Subcutaneous abdominal adipose tissue (tissue), 5 donors: ENCODE measurements at regions not wholly inside any gene's neighbourhood (a gene's known extent, or its start where the extent isn't known, plus 50 kb on each side); places are given as distances from the start of the nearest gene placed in this dataset.

Experiments
- H3K27ac ChIP-seq: one replicate; pipeline ENCODE4 v1.7.0; 2013; ENCODE audit warnings: low read depth, mild to moderate bottlenecking, inconsistent platforms, low read length, moderate library complexity
- H3K27me3 ChIP-seq, 5 donors: one replicate each; pipeline ENCODE4 v1.7.0; 2013; ENCODE audit warnings: low read length in 5 of 5, inconsistent platforms in 1 of 5; ENCODE audit not compliant: control insufficient read depth in 5 of 5, insufficient read depth in 4 of 5
- H3K36me3 ChIP-seq, 5 donors: one replicate each; pipeline ENCODE4 v1.7.0; 2013; ENCODE audit warnings: low read length in 5 of 5; ENCODE audit not compliant: control insufficient read depth in 5 of 5, insufficient read depth in 5 of 5
- H3K4me1 ChIP-seq, 5 donors: one replicate each; pipeline ENCODE4 v1.7.0; 2013; ENCODE audit warnings: low read length in 5 of 5, mild to moderate bottlenecking in 3 of 5, moderate library complexity in 1 of 5; ENCODE audit not compliant: control insufficient read depth in 5 of 5, insufficient read depth in 5 of 5
- H3K4me3 ChIP-seq, 5 donors: one replicate each; pipeline ENCODE4 v1.7.0; 2013; ENCODE audit warnings: low read length in 5 of 5, low read depth in 1 of 5
- H3K9ac ChIP-seq, 5 donors: one replicate each; pipeline ENCODE4 v1.7.0; 2013; ENCODE audit warnings: low read length in 5 of 5, mild to moderate bottlenecking in 4 of 5, moderate library complexity in 3 of 5
- H3K9me3 ChIP-seq, 5 donors: one replicate each; pipeline ENCODE4 v1.7.0; 2013; ENCODE audit warnings: low read length in 5 of 5; ENCODE audit not compliant: control insufficient read depth in 5 of 5
- donor health status: healthy.
- donor health status: healthy.
- donor health status: healthy.
- donor health status: healthy.
- donor health status: healthy.

- peaks cover 7 to 25% (median 22%) of the 10 kb centered on the region in 5 donors for H3K4me1 ChIP-seq
- H3K9me3 ChIP-seq = peaks cover 3 to 15% (median 12%) of the 10 kb centered on the region in 5 donors
- H3K27me3 ChIP-seq = no peaks in the 10 kb centered on the region
- H3K36me3 ChIP-seq = no peaks in the 10 kb centered on the region
- no peak overlapping the region for H3K4me3 ChIP-seq
- peak overlapping the region; percentile 41 for H3K27ac ChIP-seq
- no peak overlapping the region for H3K9ac ChIP-seq
Measured at GRCh38 chr2:62287282-62287681, 91.4 kb downstream of the B3GNT2 start.

- H3K9ac ChIP-seq = no peak overlapping the region
- H3K27me3 ChIP-seq = no peaks in the 10 kb centered on the region
- no peak overlapping the region for H3K4me3 ChIP-seq
- no peaks in the 10 kb centered on the region for H3K36me3 ChIP-seq
- H3K4me1 ChIP-seq = peaks cover 4 to 18% (median 14%) of the 10 kb centered on the region in 5 donors
- H3K9me3 ChIP-seq = peaks cover 3 to 15% (median 12%) of the 10 kb centered on the region in 5 donors
- no peak overlapping the region for H3K27ac ChIP-seq
Measured at GRCh38 chr2:62286089-62286785, 90.3 kb downstream of the B3GNT2 start.

DNA sequence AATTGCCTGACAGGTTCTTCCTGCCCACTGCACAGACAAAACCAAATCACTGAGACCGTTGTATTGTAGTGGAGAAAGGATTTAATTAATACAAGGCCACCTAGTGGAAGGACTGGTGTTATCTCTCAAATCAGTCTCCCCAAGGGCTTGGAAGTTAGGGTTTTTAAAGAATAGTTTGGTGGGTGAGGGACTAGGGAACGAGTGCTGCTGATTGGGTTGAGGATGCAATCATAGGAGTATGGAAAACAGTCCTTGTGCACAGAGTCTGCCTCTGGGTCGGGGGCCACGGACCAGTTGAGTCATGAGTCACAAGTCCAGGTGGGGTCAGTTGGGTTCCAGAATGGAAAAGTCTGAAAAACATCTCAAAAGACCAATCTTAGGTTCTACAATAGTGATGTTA lies 89.1 kb downstream of the B3GNT2 start:
- Histone ChIP-seq H3K36me3 (no peaks in the 10 kb centered on the region), H3K4me1 (peaks cover 4 to 18% (median 14%) of the 10 kb centered on the region in 5 donors), H3K27me3 (no peaks in the 10 kb centered on the region), H3K9ac (no peak overlapping the region), H3K4me3 (peak overlapping the region in 1 of 5 donors; percentile 39), H3K9me3 (peaks cover 3 to 15% (median 12%) of the 10 kb centered on the region in 5 donors), H3K27ac (no peak overlapping the region)

- H3K27ac ChIP-seq = no peak overlapping the region
- H3K9ac ChIP-seq = no peak overlapping the region
- H3K4me1 ChIP-seq = peaks cover 4 to 18% (median 14%) of the 10 kb centered on the region in 5 donors
- no peaks in the 10 kb centered on the region for H3K36me3 ChIP-seq
- peaks cover 3 to 15% (median 12%) of the 10 kb centered on the region in 5 donors for H3K9me3 ChIP-seq
- H3K27me3 ChIP-seq = no peaks in the 10 kb centered on the region
- H3K4me3 ChIP-seq = no peak overlapping the region
Measured at GRCh38 chr2:62284471-62284870, 88.6 kb downstream of the B3GNT2 start.

- Histone ChIP-seq H3K4me3 (no peak overlapping the region), H3K27me3 (no peaks in the 10 kb centered on the region), H3K9ac (no peak overlapping the region), H3K4me1 (peaks cover 0 to 7% (median 6%) of the 10 kb centered on the region in 5 donors), H3K27ac (no peak overlapping the region), H3K9me3 (peaks cover 3 to 16% (median 12%) of the 10 kb centered on the region in 5 donors), H3K36me3 (no peaks in the 10 kb centered on the region)
Measured at GRCh38 chr2:62283147-62283546, 87.2 kb downstream of the B3GNT2 start.

DNA sequence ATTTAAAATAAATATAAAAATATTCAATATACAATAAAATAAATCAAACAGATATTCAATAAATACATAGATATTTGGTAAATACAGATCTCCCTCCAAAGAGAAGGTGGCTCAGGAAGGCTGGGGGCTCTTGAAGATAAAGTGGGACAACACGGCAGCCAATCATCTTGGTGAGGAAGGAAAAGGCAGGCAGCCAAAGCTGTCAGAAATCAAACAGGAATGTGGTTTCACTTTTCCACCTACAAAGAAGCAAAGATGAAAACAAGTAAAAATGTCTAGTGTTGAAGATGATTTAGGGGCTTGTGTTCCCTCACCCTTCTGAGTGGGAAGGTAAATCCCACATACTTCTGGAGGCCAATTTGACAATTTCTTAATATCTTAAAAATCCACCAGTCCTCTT lies 85.7 kb downstream of the B3GNT2 start:
- no peak overlapping the region for H3K27ac ChIP-seq
- no peaks in the 10 kb centered on the region for H3K27me3 ChIP-seq
- H3K9ac ChIP-seq = no peak overlapping the region
- no peaks in the 10 kb centered on the region for H3K36me3 ChIP-seq
- peaks cover 3 to 25% (median 15%) of the 10 kb centered on the region in 5 donors for H3K9me3 ChIP-seq
- H3K4me3 ChIP-seq = no peak overlapping the region
- no peaks in the 10 kb centered on the region for H3K4me1 ChIP-seq

DNA sequence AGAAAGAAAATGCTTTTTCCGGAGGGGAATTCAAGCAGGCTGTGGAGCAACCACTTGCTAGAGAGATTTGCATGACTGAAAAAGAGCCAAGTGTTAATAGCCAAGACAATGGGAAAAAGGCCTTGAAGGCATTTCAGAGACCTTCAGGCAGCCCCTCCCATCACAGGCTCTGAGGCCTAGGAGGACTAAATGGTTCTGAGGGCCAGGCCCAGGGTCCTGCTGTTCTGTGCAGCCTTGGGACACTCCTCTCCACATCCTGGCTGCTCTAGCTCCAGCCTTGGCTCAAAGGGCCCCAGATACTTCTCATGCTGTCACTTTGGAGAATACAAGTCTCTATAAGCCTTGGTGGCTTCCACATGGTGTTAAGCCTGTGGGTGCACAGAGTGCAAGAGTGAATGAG lies 81.8 kb downstream of the B3GNT2 start:
- Histone ChIP-seq H3K27me3 (no peaks in the 10 kb centered on the region), H3K27ac (no peak overlapping the region), H3K4me1 (no peaks in the 10 kb centered on the region), H3K9ac (no peak overlapping the region), H3K9me3 (peaks cover 0 to 10% (median 6%) of the 10 kb centered on the region in 5 donors), H3K4me3 (no peak overlapping the region), H3K36me3 (no peaks in the 10 kb centered on the region)
